ENCODE measurements at regions not wholly inside any gene's neighbourhood (a gene's known extent, or its start where the extent isn't known, plus 50 kb on each side); places are given as distances from the start of the nearest gene placed in this dataset.
"Not testable (repeated sequence)": the region's sequence is repeated elsewhere in the genome, so short reads cannot be mapped to it uniquely, and the experiment has no call there.

GRCh38 chr10:90199513-90199912, 498.1 kb downstream of the KIF20B start:
- no peak for DNase-seq

GRCh38 chr10:90204131-90204955, 503.0 kb downstream of the KIF20B start:
- no peak for DNase-seq

GRCh38 chr10:90204956-90205314, 503.5 kb downstream of the KIF20B start:
- no peak for DNase-seq

- no peak for DNase-seq
Observed at GRCh38 chr10:90205340-90205739, 503.9 kb downstream of the KIF20B start.

GRCh38 chr10:90213346-90213745, 512.0 kb downstream of the KIF20B start:
- no peak for DNase-seq

GRCh38 chr10:90218846-90219245, 517.5 kb downstream of the KIF20B start:
- no peak for DNase-seq

GRCh38 chr10:90222372-90222771, 521.0 kb downstream of the KIF20B start:
- DNase-seq: no peak

GRCh38 chr10:90222939-90223338, 521.5 kb downstream of the KIF20B start:
- no peak for DNase-seq

- DNase-seq: no peak
Observed at GRCh38 chr10:90224791-90225566, 523.6 kb downstream of the KIF20B start.

- no peak for DNase-seq
Observed at GRCh38 chr10:90226517-90226916, 525.1 kb downstream of the KIF20B start.

GRCh38 chr10:90227217-90227656, 525.8 kb downstream of the KIF20B start:
- no peak for DNase-seq

- DNase-seq: no peak
Observed at GRCh38 chr10:90227786-90228185, 526.4 kb downstream of the KIF20B start.

- DNase-seq: no peak
Observed at GRCh38 chr10:90229486-90229885, 528.1 kb downstream of the KIF20B start.

- not testable (repeated sequence) for DNase-seq
Observed at GRCh38 chr10:90233805-90234204, 532.4 kb downstream of the KIF20B start.

- no peak for DNase-seq
Observed at GRCh38 chr10:90245623-90246022, 544.2 kb downstream of the KIF20B start.

GRCh38 chr10:90250784-90251183, 549.4 kb downstream of the KIF20B start:
- not testable (repeated sequence) for DNase-seq

GRCh38 chr10:90269699-90270098, 568.3 kb downstream of the KIF20B start:
- DNase-seq: no peak

- no peak for DNase-seq
Observed at GRCh38 chr10:90274721-90275468, 573.5 kb downstream of the KIF20B start.

GRCh38 chr10:90276894-90277475, 575.6 kb downstream of the KIF20B start:
- no peak for DNase-seq

- no peak for DNase-seq
Observed at GRCh38 chr10:90286406-90286805, 571.4 kb downstream of the HTR7 start.

GRCh38 chr10:90286941-90287340, 570.9 kb downstream of the HTR7 start:
- DNase-seq: no peak

GRCh38 chr10:90288391-90288933, 569.4 kb downstream of the HTR7 start:
- no peak for DNase-seq

- no peak for DNase-seq
Observed at GRCh38 chr10:90289037-90289436, 568.8 kb downstream of the HTR7 start.

All from NCI-H526 treated with DMSO at 0.1 percent for 48 hours (cell line).